B cell (primary cell): ENCODE measurements at regions not wholly inside any gene's neighbourhood (a gene's known extent, or its start where the extent isn't known, plus 50 kb on each side); places are given as distances from the start of the nearest gene placed in this dataset.

Experiments used
- ATAC-seq: fragments of 200-7000 bp; cut with Tn5 transposase; one replicate; pipeline ENCODE4 v1.10.0; 2021; ENCODE audit warnings: low read depth, mild to moderate bottlenecking, moderate number of reproducible peaks, moderate library complexity
- CTCF ChIA-PET: fragments of 350-600 bp; sonication (Branson Sonifier 250); formaldehyde crosslinking; loops from one replicate; lab custom pipeline; 2021; ENCODE audit warnings: antibody characterized with exemption, inconsistent platforms; lab: Charles Lee
- POLR2A ChIA-PET: fragments of 350-600 bp; sonication (Branson Sonifier 250); formaldehyde crosslinking; loops from one replicate; lab custom pipeline; 2021; ENCODE audit warnings: antibody characterized with exemption; lab: Charles Lee
- DNase-seq: peaks from one replicate; pipeline ENCODE4 v3.0.0; 2013
- H2AFZ ChIP-seq: 2 replicates; pipeline ENCODE4 v1.6.1; 2012; ENCODE audit warnings: mild to moderate bottlenecking, low read depth, low read length; ENCODE audit not compliant: insufficient read depth, poor library complexity, severe bottlenecking
- H3K27ac ChIP-seq, 2 donors: 1 replicate in 1 of 2; 2 replicates in 1 of 2; pipeline ENCODE4 v1.5.1; 2012 to 2013; ENCODE audit warnings: low read length in 2 of 2, mild to moderate bottlenecking in 2 of 2, moderate library complexity in 1 of 2
- H3K27me3 ChIP-seq, 4 experiments: fragments of 200-600 bp in 1 of 4; sonication (generic) in 1 of 4; replicated peaks in 1 of 4; 1 replicate in 2 of 4; 2 replicates in 2 of 4; pipeline versions ENCODE4 v1.6.1 to v1.7.0; 2013 to 2016; ENCODE audit warnings: low read length in 3 of 4, mild to moderate bottlenecking in 2 of 4, mixed read lengths in 1 of 4, moderate library complexity in 1 of 4; ENCODE audit not compliant: insufficient read depth in 4 of 4, control insufficient read depth in 3 of 4; ENCODE audit errors: control extremely low read depth in 1 of 4
- H3K36me3 ChIP-seq, 2 experiments: replicated peaks in 1 of 2; 1 replicate in 1 of 2; 2 replicates in 1 of 2; pipeline versions ENCODE4 v1.6.1 to v1.7.1; 2013; ENCODE audit warnings: low read length in 1 of 2; ENCODE audit not compliant: insufficient read depth in 2 of 2, control insufficient read depth in 1 of 2; ENCODE audit errors: control extremely low read depth in 1 of 2, extremely low read depth in 1 of 2
- H3K4me1 ChIP-seq, 2 donors: fragments of 200-600 bp in 1 of 2; sonication (generic) in 1 of 2; 1 replicate in 1 of 2; 2 replicates in 1 of 2; pipeline versions ENCODE4 v1.5.1 to v1.6.1; 2013 to 2017; ENCODE audit warnings: low read length in 2 of 2; ENCODE audit not compliant: control insufficient read depth in 2 of 2, insufficient read depth in 2 of 2
- H3K4me2 ChIP-seq: replicated peaks from 2 replicates; pipeline ENCODE3; 2012; ENCODE audit warnings: mild to moderate bottlenecking, low read depth, low read length; ENCODE audit not compliant: poor library complexity, severe bottlenecking
- H3K4me3 ChIP-seq, 5 experiments: fragments of 200-600 bp in 1 of 5; sonication (generic) in 1 of 5; 1 replicate in 3 of 5; 2 replicates in 2 of 5; pipeline versions ENCODE4 v1.5.1 to v1.7.0; 2011 to 2016; ENCODE audit warnings: low read length in 4 of 5, mild to moderate bottlenecking in 4 of 5, low read depth in 2 of 5, control low read depth in 1 of 5, moderate library complexity in 1 of 5; ENCODE audit not compliant: insufficient read depth in 1 of 5; ENCODE audit errors: control extremely low read depth in 1 of 5, extremely low read depth in 1 of 5
- H3K79me2 ChIP-seq: fragments of 200-600 bp; sonication (generic); one replicate; pipeline ENCODE4 v1.6.0; 2016; ENCODE audit warnings: low read length; ENCODE audit not compliant: control insufficient read depth, insufficient read depth
- H3K9ac ChIP-seq: fragments of 200-600 bp; sonication (generic); 2 replicates; pipeline ENCODE4 v1.6.1; 2017; ENCODE audit warnings: mild to moderate bottlenecking, low read length, moderate library complexity
- H3K9me3 ChIP-seq, 3 donors: one replicate each; pipeline versions ENCODE4 v1.6.1 to v1.7.1; 2013; ENCODE audit warnings: low read length in 2 of 3; ENCODE audit not compliant: control insufficient read depth in 2 of 3, insufficient read depth in 1 of 3; ENCODE audit errors: control extremely low read depth in 1 of 3
- H4K20me1 ChIP-seq: 2 replicates; pipeline ENCODE4 v1.6.0; 2012; ENCODE audit warnings: mild to moderate bottlenecking, low read length; ENCODE audit not compliant: insufficient read depth, control insufficient read depth, poor library complexity, severe bottlenecking
- H3K27ac Mint-ChIP-seq: one replicate; pipeline ENCODE4 v1.8.0; 2021; ENCODE audit warnings: mixed read lengths
- H3K27me3 Mint-ChIP-seq: one replicate; pipeline ENCODE4 v1.8.0; 2021; ENCODE audit warnings: mixed read lengths
- H3K4me1 Mint-ChIP-seq: one replicate; pipeline ENCODE4 v1.8.0; 2021; ENCODE audit warnings: mixed read lengths
- H3K4me3 Mint-ChIP-seq: one replicate; pipeline ENCODE4 v1.8.0; 2021; ENCODE audit warnings: mixed read lengths
- H3K9me3 Mint-ChIP-seq: one replicate; pipeline ENCODE4 v1.8.0; 2022; ENCODE audit warnings: mixed read lengths; ENCODE audit not compliant: insufficient read depth
- EZH2 ChIP-seq: IDR thresholded peaks from 2 replicates; pipeline ENCODE4 v1.6.1; 2012; ENCODE audit warnings: borderline replicate concordance, low read depth, mild to moderate bottlenecking, moderate library complexity, low read length; ENCODE audit not compliant: insufficient read depth, poor library complexity, severe bottlenecking
- WGBS: methylation state at CpG from one replicate; pipeline ENCODE4 v1.1.5; 2013; ENCODE audit warnings: missing lambda C conversion rate; ENCODE audit not compliant: insufficient coverage; 5-methylcytosine and 5-hydroxymethylcytosine counted together
- intact Hi-C: fragments of 100-400 bp; cut with micrococcal nuclease; formaldehyde crosslinking; loops from one replicate; pipeline ENCODE4 v1.10.0; 2022
- TF ChIP-seq, protein P1 (sequence below): fragments of 200-600 bp; IDR thresholded peaks from one replicate; pipeline ENCODE4 v1.8.0; 2022; ENCODE audit warnings: antibody characterized with exemption, mild to moderate bottlenecking

DNA sequence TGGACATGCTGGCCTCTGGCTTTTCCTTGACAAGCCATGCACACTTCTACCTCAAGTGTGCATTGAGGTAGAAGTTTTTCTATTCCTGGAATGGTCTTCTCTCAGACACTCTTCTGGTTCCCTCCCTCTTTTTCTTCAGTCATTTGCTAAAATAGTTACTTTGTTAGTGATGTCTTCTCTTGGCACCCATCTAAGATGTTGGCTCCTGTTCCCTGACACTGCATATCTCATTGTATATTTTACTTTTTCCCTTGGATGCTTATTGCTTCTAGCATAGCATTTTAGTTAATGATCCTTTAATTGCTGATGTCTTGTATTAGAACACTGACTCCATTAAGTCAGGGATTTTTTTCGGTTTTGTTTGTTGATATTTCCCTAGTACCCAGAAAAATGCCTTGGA, 758.7 kb upstream of the NRSN1 start:
- DNase-seq = no peak
- no peaks in the 10 kb centered on the region for H3K27me3 ChIP-seq

DNA sequence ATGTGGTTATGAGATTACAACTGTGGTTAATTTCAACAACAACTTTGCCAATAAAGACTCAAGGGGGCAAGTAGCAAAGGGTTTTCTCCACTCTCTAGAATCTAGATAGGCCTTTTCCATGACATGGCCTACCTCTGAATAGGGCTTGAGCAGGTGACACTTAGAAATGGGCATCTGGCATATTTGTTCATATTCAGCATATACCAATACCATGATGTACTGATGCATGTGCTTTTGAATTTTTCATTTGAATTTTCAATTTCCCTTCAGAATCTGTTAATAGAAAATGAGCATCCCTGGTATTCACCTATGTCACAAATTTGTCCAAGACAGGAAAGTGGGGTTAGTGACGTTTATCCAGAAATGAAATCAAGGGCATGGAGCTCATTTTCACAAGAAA, 757.5 kb upstream of the NRSN1 start:
- Histone ChIP-seq H3K27me3 (no peaks in the 10 kb centered on the region), H3K36me3 (no peaks in the 10 kb centered on the region), H3K4me1 (no peaks in the 10 kb centered on the region), H3K4me2 (no peak overlapping the region), H3K4me3 (no peak overlapping the region), H3K79me2 (no peaks in the 10 kb centered on the region), H2AFZ (no peak overlapping the region), H3K9ac (no peak overlapping the region), H4K20me1 (no peaks in the 10 kb centered on the region), H3K27ac (no peak overlapping the region), H3K9me3 (peaks cover 0 to 4% (median 3%) of the 10 kb centered on the region in 3 donors)
- POLR2A ChIA-PET = no interaction called here
- Mint-ChIP-seq H3K4me1 (no peaks in the 10 kb centered on the region), H3K27me3 (no peaks in the 10 kb centered on the region), H3K27ac (no peak overlapping the region), H3K9me3 (peaks cover 5% of the 10 kb centered on the region), H3K4me3 (no peak overlapping the region)
- ATAC-seq (no peak), DNase-seq (no peak)
- TF ChIP-seq, protein P1, sequence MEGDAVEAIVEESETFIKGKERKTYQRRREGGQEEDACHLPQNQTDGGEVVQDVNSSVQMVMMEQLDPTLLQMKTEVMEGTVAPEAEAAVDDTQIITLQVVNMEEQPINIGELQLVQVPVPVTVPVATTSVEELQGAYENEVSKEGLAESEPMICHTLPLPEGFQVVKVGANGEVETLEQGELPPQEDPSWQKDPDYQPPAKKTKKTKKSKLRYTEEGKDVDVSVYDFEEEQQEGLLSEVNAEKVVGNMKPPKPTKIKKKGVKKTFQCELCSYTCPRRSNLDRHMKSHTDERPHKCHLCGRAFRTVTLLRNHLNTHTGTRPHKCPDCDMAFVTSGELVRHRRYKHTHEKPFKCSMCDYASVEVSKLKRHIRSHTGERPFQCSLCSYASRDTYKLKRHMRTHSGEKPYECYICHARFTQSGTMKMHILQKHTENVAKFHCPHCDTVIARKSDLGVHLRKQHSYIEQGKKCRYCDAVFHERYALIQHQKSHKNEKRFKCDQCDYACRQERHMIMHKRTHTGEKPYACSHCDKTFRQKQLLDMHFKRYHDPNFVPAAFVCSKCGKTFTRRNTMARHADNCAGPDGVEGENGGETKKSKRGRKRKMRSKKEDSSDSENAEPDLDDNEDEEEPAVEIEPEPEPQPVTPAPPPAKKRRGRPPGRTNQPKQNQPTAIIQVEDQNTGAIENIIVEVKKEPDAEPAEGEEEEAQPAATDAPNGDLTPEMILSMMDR = no peak
- TF ChIP-seq EZH2 = no peak
- CTCF ChIA-PET = no interaction called here
- no CpG with 5 or more reads among the region's 1 CpG for WGBS
- intact Hi-C loops = no loop called here

More for the DNA sequence above, 758.7 kb upstream of the NRSN1 start:
- Mint-ChIP-seq H3K4me1 (no peaks in the 10 kb centered on the region), H3K27me3 (no peaks in the 10 kb centered on the region), H3K4me3 (no peak overlapping the region), H3K27ac (no peak overlapping the region), H3K9me3 (peaks cover 5% of the 10 kb centered on the region)
- Histone ChIP-seq H3K36me3 (no peaks in the 10 kb centered on the region), H3K4me1 (no peaks in the 10 kb centered on the region), H4K20me1 (no peaks in the 10 kb centered on the region), H2AFZ (no peak overlapping the region), H3K4me3 (no peak overlapping the region), H3K9me3 (peaks cover 0 to 4% (median 3%) of the 10 kb centered on the region in 3 donors), H3K79me2 (no peaks in the 10 kb centered on the region), H3K27ac (no peak overlapping the region), H3K4me2 (no peak overlapping the region), H3K9ac (no peak overlapping the region)
- intact Hi-C loops = no loop called here
- WGBS = no CpG with 5 or more reads among the region's 1 CpG
- CTCF ChIA-PET = no interaction called here
- no peak for ATAC-seq
- POLR2A ChIA-PET = no interaction called here
- TF ChIP-seq, protein P1 = no peak
- no peak for TF ChIP-seq EZH2
